Activated CD4-positive, alpha-beta T cell treated with anti-CD3 and anti-CD28 coated beads for 24 hours (primary cell): ENCODE measurements at regions not wholly inside any gene's neighbourhood (a gene's known extent, or its start where the extent isn't known, plus 50 kb on each side); places are given as distances from the start of the nearest gene placed in this dataset.
"Not testable (repeated sequence)": the region's sequence is repeated elsewhere in the genome, so short reads cannot be mapped to it uniquely, and the experiment has no call there.

Experiments
- DNase-seq, 2 donors: peaks; one replicate each; pipeline ENCODE4 v3.0.0-alpha.2; 2020; ENCODE audit warnings: low read depth in 2 of 2

DNA sequence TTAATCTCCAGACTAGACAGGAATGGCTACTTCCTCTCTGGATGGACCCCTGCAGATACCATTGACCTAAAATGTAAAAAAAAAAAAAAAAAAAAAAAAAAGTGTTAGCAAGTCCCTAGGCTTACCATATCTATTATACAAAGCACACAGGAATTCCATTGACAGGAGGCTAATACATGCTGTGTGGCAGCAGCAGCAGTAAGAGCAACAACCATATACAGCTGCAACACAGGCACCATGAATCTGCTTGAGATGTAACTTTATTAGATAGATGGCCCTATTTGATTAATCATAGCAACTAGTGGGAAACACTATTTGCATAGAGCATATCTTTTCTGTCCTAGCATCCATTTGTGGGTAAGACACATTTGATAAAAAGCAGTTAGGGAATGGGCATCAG, 1447.1 kb downstream of the FAM181B start:
- no peak for DNase-seq

DNA sequence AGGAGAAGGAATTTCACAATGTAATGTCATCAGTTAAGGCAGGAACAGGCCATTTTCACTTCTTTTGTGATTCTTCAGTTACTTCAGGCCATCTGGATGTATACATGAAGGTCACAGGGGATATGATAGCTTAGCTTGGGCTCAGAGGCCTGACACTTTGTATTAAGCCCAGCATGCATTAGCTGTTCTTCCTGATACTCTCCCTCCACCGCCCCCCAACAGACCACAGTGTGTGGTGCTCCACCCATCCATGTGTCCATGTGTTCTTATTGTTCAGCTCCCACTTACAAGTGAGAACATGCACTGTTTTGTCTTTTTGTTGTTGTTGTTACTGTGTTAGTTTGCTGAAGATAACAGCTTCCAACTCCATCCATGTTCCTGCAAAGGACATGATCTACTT, 1453.4 kb downstream of the FAM181B start:
- DNase-seq = not testable (repeated sequence)

DNA sequence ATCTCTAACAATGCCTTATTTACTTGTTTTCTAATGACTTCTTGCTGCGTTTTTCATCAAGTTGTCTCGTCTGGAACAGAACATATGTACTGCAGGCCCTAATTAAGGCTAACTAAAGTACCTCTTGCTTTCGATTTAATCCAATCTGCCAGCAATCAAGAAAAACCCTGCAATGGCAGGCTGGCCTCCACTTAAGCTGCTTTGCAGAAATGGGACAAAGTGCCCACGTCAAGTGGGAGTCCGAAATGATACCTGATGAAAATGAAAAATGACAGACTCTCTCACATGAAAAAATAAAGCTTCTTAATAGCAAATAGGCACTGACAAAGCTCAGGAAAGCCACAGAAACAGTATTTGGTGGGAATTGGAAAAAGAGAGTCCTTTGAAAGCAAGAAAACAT, 1454.7 kb downstream of the FAM181B start:
- no peak for DNase-seq

DNA sequence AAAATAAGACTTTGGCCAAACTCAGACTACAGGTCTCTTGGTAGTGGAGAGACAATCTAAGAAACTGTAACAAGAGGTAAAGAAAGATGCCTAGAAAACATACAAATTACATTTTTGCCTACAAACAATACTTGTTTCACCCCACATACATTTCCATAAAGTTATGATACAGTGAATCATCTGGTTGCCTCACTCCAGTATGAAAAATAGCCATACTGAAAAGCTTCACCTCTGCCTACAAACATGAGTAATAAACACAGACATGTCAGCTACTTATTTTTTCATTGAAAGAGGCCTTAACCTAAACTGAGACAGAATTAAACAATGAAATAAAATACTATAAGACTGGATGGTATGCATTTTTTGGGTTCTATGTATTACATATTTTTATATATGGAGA, 1463.0 kb downstream of the FAM181B start:
- no peak for DNase-seq

DNA sequence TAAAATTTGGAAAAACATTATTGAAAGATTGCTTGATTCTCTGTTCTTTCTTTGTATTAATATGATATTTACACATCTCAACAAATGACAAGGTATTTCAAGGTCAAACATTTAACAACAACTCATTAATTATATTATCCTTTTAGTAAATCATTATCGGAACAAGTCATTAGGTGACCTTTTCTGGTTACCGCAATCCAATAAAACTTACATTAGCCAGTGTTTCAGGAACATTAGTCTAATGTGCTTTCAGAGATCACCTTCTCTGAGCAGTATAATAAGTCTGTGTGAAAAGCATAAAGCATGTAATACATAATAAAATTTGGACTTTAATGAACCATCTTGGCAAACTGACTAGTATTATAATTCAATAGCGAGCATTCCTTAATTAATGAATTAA, 1466.4 kb downstream of the FAM181B start:
- no peak for DNase-seq

DNA sequence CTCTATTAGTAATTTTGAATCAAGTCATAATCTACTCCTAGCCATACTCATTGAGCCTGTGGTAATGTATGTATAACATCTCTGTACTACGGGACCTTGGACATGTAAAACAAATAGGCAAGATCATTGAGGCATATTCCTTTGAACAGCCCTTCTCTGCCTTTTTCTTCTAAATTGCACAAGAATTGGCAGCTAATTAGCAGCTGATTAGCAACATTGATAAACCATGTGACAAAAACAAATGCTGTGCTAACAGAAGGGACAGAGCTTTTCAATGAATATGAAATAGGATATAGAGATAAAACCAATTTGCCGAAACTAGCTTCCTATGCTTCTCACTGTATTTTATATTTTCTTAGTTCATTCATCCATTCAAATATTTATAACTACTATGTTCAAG, 1474.2 kb downstream of the FAM181B start:
- DNase-seq = no peak

DNA sequence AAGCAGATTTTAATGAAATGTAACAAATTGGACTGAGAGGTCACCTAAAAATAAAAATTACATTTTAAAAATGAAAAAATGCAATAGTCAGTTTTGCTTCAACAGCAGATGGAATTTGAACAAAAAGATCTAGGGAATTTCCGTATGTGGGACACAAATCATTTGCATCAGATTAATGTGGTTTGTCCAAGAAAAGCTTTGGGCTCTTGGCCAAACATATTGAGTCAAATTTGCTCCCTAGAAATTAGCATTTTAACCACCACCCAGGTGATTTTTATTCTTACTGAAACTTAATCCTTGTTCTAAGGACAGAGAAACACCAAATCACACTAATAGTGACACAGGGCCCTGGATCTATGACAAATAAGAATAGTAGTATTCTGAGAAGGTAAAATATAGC, 1477.8 kb downstream of the FAM181B start:
- no peak for DNase-seq

DNA sequence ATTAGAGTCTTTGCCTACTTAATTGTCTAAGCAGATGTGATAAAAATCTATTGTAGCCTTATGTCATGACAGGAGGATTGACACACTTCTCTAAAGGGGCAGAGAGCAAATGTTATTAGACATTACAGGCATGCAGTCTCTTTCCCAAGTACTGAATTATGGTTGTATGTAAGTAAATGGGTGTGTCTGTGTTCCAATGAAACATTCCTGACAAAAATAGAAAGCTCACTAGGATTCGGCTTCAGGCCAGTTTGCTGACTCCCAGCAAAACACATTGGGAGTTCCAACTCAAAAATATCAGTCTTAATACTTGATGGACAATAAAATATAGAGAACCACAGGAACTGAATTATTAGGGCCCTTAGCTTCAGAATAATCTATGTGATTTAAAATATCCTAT, 1480.4 kb downstream of the FAM181B start:
- no peak for DNase-seq

DNA sequence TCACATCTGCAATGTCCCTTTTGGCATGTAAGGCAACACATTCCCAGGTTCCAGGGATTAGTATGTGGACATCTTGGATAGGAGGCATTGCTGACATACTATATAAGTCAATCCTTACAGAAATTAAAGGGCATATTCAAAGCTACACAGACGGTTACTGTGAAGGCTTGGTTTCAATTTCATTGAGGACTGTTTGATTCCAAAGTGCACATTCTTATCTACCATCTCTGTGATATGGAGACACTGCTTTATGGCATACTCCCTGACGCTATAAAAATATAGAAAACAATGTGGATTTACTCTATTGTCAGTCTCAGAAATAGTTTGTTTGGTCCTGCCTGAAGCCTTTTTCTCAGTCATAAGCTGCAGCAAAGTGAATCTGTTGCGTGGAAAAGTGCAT, 1486.7 kb downstream of the FAM181B start:
- DNase-seq = no peak

DNA sequence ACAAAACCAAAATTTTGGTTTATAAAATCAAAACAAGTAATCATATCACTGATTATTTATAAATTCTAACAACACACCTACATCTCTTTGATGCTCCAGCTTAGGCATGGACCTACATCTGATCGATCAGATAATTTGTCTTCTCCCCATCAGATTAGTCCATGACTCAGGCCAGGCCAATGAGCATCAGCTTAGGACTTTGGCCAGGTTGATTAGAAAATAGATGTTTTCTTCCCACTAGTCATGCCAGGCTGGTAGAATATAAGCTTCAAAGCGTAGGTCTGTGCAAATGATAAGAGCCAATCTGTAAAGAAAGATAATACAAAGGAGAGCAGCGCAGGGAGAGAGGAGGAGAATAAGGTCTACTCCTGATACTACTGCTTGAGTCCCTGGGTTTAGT, 1487.9 kb downstream of the FAM181B start:
- DNase-seq = no peak

DNA sequence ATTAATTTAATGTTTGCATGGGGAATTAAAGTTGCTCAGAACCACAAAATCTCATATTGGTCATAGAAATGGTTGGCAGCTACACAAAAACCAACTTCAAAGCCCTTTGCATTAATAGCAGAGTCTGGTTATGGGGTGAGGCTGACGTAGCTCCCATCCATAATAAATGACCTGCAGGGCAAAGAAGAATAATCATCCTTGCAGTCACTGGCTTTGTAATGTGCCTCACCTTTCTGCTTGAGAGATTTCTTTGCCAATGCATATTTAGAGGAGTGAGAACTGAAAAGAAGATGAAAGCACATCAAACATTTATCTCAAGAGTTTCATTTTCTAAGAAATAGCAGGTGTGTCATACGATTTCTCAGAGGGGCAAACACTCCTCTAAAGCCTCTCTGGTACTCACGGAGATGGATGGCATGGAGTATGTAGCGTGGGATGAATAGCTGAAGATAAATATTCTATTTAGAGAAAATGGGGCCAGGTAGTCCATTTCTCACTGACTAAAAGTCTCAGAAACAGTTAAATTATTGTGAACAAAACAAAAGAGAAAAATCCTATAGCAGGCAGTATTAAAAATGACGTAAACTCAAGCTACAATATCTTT, 1491.9 kb downstream of the FAM181B start:
- DNase-seq = no peak

DNA sequence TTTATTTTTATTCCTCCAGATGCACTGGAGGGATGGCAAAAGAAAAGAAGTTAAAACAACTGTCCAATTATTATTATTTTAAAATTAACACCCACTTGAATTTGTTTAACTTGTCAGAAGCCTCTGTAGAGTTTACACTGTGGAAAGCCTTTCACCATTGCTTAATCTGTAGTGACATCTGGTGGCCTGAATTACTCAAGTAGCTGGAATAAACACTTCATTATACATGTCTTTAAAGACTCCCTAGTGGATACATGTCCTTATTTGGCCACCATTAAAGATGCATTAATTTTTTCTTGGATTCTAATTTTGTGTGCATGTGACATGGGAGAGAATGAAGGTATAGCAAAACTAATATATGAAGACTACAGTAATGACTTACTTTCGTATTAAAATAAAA, 1496.5 kb downstream of the FAM181B start:
- DNase-seq = no peak

DNA sequence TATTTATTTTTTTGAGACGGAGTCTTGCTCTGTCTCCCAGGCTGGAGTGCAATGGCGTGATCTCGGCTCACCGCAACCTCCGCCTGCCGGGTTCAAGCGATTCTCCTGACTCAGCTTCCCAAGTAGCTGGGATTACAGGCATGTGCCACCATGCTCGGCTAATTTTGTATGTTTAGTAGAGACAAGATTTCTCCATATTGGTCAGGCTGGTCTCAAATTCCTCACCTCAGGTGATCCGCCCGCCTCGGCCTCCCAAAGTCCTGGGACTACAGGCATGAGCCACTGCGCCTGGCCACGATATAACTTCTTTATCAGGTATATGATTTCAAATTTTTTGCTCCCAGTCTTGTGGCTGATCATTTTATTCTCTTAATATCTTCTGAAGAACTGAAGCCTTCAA, 1506.3 kb downstream of the FAM181B start:
- not testable (repeated sequence) for DNase-seq

DNA sequence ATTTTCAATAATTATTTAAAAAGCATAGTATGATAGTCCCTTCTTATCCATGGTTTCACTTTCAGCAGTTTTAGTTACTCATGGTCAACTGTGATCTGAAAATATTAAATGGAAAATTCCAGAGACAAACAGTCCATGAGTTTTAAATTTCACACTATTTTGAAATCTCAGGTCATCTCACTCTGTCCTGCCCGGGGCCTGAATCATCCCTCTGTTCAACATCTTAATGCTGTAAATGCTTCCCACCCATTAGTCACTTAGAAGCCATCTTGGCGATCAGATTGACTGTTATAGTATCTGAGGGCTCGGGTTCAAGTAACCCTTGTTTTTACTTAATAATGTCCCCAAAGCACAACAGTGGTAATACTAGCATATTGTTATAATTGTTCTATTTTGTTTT, 1509.3 kb downstream of the FAM181B start:
- DNase-seq = no peak

DNA sequence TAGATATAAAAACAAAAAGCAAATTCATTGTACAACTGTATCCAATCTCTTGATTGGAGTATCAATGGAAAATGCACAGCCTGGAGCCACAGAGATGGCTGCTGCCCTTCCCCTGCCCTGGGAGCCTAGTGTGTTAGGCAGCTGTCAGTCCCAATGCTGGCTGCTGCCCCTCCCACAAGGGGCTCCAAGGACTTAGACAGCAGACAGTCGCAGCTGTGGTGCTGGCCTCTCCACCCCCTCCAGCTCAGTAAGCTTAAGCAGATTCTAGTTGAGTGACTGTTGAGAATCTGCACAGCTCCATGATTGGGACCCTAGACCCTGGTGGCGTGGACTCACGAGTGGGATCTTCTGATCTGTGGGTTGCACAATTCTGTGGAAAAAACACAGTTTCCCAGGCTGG, 1511.2 kb downstream of the FAM181B start:
- DNase-seq = no peak

DNA sequence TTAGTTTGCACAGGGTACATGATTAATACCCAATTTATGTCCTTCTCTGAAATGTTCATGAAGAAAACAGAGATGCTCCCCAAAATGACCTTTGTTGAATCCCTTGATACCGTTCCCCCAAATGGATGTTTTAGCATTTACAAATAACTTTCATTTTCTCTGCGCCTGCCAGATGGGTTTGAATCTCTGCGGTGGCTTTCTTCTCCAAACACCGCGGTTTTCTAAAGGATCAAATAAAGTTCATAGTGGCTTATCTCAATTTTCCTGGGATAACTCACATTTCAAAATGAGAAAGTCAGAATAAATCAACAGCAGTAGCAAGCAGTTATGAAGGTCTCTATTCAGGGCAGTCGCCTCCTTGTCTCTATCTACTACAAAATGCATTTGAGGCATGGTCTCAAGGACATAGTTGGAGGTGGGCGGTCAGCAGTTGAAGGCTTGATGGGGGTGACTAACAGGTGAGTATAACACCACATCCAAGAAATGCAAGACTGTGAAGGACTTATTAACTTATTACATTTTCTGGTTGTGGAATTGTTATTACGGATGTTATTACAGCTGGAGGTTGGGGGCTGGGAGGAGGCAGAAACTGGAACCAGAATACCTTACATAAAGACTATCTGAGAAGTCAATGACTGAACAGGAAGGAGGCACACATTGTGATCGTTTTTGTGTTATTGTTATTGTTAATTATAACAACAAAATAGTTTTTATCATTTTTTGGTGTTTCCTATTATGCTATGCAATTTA, 1513.3 kb downstream of the FAM181B start:
- DNase-seq = no peak

DNA sequence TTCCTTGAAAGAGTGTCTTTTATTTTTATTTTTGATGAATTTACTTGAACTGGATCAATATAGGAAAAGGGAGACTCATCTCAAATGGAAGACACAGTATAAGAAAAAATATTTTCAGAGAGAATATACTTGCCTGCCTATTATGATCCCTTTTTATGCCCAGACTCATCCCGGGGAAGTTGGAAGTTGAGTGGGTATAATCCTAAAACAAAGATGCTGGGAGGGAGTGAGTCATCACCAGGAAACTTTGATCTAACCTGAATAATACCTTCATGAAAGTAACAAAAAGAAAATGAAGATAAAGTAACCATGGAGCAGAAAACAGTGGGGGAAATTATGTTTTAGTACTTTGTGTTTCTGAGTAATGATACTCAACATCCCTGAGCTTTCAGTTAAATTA, 1514.0 kb downstream of the FAM181B start:
- no peak for DNase-seq

DNA sequence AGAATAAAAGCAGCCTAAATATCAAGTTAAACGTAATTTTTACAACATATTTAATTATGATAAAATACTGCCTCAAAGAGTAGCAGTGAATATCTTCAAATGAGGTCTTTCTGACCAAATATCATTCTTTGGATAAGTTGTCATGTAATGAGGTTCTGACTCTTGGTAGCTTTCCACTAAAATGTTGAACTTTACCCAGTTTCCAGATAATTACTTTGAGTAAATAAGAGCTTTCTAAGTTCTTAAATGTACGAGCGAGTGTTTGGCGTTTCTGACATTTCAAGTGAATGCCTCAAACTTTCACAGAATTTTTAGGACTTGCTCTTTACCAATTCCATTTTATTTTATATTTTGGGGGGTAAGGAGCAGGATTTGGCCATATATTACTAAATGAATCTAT, 1515.2 kb downstream of the FAM181B start:
- no peak for DNase-seq

DNA sequence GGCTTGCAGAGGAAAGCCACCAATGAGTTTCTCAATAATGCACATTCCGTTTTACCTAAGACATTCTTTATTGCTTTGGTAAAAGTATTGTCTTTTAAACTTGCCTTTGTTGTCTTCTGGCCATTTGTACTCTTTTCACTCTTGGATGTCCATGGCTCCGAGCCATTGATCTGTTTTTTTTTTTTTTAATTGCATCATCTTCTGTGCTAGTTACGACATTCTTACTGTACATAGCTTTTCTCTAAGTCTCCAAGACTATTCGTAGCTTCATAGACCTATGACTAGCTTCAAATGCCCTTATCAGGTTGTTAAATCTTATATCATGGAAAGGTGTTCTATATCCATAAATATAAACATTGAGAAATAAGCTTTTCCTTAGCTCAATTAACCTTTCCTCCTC, 1522.6 kb downstream of the FAM181B start:
- no peak for DNase-seq

DNA sequence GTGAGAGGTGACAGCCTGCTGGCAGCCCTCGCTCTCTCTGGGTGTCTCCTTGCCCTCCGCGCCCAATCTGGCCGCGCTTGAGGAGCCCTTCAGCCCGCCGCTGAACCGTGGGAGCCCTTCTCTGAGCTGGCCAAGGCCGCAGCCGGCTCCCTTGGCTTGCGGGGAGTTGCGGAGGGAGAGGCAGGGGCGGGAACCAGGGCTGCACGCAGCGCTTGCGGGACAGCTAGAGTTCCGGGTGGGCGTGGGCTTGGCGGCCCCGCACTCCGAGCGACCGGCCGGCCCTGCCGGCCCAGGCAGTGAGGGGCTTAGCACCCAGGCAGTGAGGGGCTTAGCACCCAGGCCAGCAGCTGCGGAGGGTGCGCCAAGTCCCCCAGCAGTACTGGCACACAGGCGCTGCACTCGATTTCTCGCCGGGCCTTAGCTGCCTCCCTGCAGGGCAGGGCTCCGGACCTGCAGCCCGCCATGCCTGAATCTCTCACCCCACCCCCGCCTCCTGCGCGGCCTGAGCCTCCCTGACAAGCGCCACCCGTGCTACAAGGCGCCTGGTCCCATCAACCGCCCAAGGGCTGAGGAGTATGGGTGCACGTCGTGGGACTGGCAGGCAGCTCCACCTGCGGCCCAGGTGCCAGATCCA, 1526.1 kb downstream of the FAM181B start:
- DNase-seq = no peak

DNA sequence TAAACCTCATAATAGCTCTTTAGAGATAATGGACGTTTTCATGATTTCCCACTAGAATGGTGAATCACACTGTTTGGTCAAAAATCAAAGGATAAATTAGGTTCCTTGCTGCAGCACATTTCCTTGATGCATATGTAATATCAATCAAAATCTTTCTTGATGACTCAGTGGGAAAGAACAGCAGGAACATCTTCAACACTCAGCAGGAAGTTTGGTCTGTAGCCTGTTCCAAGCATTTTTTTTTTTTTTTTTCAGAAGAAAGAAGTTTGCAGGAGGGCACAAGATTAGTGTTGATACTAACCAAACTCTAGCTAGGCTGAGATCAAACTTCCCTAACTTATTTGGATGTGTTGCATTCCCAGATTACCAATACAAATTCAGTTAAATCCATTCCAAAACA, 1529.8 kb downstream of the FAM181B start:
- DNase-seq = no peak

DNA sequence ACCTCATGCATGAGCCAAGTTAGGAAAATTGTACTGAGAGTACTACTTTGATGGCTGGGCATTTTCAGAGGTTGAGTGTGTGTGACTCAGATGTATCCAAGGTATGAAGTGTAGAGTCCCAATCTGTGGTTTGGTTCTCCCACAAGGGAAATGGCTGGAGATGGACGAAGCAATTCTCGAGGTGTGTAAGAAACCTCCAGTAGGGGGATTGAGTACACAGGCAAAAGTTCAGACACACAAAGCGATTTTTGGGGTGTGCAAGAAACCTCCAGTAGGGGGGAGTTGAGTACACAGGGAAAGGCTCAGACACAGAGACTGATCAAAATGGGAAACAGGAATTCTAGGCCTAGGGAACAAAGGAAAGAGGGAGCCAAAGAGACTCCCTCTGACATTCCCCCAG, 1536.3 kb downstream of the FAM181B start:
- no peak for DNase-seq

DNA sequence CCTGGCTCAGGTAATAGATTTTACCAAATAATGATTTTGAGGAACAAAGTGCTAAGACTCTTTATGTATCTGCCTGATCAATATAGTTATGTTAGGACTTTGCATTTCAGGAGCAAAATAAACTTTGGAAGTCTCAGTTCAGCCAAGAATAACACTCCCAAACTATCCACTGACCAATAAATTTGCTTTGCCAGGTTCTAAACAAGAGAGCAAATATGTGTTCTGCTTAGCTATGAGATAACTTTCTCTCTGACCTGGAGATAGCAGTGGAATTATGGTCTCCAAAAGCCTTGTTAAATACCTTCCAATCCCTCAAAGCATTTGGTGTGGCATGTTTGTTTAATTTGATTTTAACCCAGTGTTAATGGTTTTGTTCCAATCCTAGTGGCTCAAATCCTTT, 1541.1 kb downstream of the FAM181B start:
- no peak for DNase-seq
